ENCODE measurements at regions not wholly inside any gene's neighbourhood (a gene's known extent, or its start where the extent isn't known, plus 50 kb on each side); places are given as distances from the start of the nearest gene placed in this dataset.

DNA sequence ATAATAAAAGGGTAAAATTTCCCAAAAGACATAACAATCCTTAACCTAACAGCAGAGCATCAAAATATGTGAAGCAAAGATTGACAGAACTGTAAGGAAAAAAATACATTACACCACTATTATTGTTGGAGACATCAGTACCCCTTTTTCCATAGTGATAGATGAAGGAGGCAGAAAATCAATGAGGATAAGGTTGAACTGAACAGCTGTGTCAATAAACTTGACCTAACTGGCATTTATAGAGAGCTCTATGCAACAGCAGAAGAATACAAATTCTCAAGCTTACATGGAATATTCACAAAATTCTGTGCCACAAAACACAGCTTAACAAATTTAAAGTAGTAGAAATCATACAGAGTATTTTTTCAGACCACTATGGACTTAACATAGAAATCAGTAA is 195.0 kb upstream of the ELAC2 start:
- H3K4me1 ChIP-seq (ENCODE audit: control insufficient read depth in 1 of 2, insufficient read depth in 2 of 2, low read length in 2 of 2): no peaks in the 10 kb centered on the region
- DNase-seq (no peak), ATAC-seq (ENCODE audit: low FRiP score) (no peak)
- H3K27ac ChIP-seq (ENCODE audit: low read depth in 1 of 2, low read length in 2 of 2): no peak overlapping the region
- H3K9me3 ChIP-seq (ENCODE audit: control insufficient read depth, low read length): no peaks in the 10 kb centered on the region
- no peak overlapping the region for H3K4me3 ChIP-seq (ENCODE audit: low read length in 2 of 2)
- H3K27me3 ChIP-seq (ENCODE audit: control insufficient read depth in 1 of 2, insufficient read depth in 2 of 2, low read length in 1 of 2): no peaks in the 10 kb centered on the region
- intact Hi-C loops (cut with DNase I): no loop called here
- no peaks in the 10 kb centered on the region for H3K36me3 ChIP-seq (ENCODE audit: control insufficient read depth in 1 of 2, insufficient read depth in 2 of 2, low read length in 1 of 2)

DNA sequence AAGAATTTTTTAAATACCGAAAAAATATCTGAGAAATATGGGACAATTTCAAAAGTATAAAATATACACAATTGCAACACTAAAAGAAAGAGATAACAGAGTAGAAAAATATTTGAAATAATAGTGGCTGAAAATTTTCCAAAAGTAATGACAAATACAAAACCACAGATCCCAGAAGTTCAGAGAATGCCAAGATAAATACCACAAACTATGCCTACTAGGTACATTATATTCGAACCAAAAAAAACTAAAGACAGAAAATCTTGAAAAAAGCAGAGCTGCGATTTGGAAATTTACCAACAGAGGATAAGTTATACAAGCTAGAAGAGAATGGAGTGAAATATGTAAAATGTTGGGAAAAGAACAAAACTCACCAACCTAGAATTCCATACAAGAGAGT is 191.3 kb upstream of the ELAC2 start:
- Histone ChIP-seq H3K36me3 (ENCODE audit: control insufficient read depth in 1 of 2, insufficient read depth in 2 of 2, low read length in 1 of 2) (no peaks in the 10 kb centered on the region), H3K27ac (ENCODE audit: low read depth in 1 of 2, low read length in 2 of 2) (no peak overlapping the region), H3K9me3 (ENCODE audit: control insufficient read depth, low read length) (no peaks in the 10 kb centered on the region), H3K4me3 (ENCODE audit: low read length in 2 of 2) (no peak overlapping the region), H3K4me1 (ENCODE audit: control insufficient read depth in 1 of 2, insufficient read depth in 2 of 2, low read length in 2 of 2) (no peaks in the 10 kb centered on the region), H3K27me3 (ENCODE audit: control insufficient read depth in 1 of 2, insufficient read depth in 2 of 2, low read length in 1 of 2) (peaks cover 0 to 3% of the 10 kb centered on the region in 2 donors)
- ATAC-seq (ENCODE audit: low FRiP score) (no peak), DNase-seq (no peak)
- intact Hi-C loops (cut with DNase I): loop anchor here in 1 of 2 donors (10.0 kb wide), 1 partner anchor 64 kb away; no protein-coding TSS in a partner anchor
- WGBS, 2 donors: 38 to 43% methylated on average over 3 of the region's 3 CpGs

DNA sequence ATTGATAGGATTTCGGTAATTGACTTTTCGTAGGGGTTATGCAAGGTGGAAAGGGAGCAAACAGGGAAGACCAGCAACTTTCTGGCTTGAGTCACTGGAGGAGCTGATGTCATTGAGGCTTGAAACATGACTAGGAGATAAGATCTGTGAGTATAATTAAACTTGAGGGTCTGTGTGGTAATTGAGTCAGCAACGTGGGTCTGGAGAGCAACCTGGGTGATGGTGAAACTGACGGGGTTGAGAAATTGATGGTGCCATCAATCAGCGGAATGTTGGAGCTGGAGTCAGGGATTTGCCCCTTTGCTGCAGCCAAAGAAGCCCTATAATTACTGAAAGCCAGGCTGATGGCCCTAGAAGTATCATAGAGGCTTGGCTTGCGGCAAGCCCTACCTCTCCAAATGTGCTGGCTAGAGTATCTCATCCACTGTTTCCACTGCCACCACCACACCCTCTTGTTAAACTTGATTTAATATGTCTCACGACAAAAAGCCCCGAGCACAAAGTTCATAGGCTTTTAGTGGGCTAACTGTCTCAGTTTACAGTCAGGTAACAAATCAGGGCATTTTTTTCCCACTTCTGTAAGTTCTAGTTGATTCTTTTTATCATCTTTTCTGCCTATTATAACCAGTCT is 186.9 kb upstream of the ELAC2 start:
- intact Hi-C loops (cut with DNase I): loop anchor here in 1 of 2 donors (10.0 kb wide), 1 partner anchor 60 kb away; no protein-coding TSS in a partner anchor
- no peak for ATAC-seq (ENCODE audit: low FRiP score)
- H3K4me3 ChIP-seq (ENCODE audit: low read length in 2 of 2): no peak overlapping the region
- DNase-seq: no peak
- peaks cover 0 to 3% of the 10 kb centered on the region in 2 donors for H3K27me3 ChIP-seq (ENCODE audit: control insufficient read depth in 1 of 2, insufficient read depth in 2 of 2, low read length in 1 of 2)
- H3K9me3 ChIP-seq (ENCODE audit: control insufficient read depth, low read length): no peaks in the 10 kb centered on the region
- H3K36me3 ChIP-seq (ENCODE audit: control insufficient read depth in 1 of 2, insufficient read depth in 2 of 2, low read length in 1 of 2): no peaks in the 10 kb centered on the region
- H3K4me1 ChIP-seq (ENCODE audit: control insufficient read depth in 1 of 2, insufficient read depth in 2 of 2, low read length in 2 of 2): no peaks in the 10 kb centered on the region
- 59 to 65% methylated on average over 8 of the region's 8 CpGs for WGBS, 2 donors
- H3K27ac ChIP-seq (ENCODE audit: low read depth in 1 of 2, low read length in 2 of 2): no peak overlapping the region

DNA sequence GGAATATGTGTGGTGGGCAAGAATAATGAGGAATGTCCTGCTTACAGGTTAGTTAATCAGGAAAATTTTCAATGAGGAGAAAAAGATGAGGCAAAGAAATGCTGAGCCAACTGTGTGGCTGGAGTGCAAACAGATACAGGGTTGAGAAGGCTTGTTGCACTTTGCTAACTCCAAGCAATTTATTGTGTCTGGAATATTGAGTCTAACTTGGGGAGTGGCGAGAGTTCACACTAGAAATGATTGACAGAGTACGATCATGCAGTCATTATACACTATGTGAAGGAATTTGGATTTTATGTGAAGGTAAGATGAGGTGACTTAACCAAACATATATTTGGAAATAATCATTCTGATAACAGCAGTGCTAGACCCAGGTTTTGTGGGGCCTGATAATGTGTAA is 185.0 kb upstream of the ELAC2 start:
- intact Hi-C loops (cut with DNase I): loop anchor here in 1 of 2 donors (10.0 kb wide), 1 partner anchor 58 kb away; no protein-coding TSS in a partner anchor

DNA sequence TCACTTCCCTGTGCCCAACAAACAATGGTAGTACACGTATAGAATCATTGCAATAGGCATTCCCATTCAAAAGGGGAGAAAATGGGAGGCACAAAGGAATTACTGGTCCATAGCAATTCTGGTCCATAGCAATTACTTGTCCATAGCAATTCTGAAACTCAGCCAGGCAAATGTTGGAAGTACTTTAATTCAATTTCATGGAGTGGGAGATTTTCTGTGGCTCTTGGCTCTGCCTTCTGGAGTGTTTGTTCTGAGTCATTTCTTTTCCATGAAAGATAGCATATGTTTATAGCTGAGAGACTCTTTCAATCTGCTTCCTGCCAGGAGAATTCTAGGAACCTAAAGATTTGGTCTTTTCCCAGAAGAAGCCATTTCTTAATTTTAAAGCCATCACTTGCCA is 182.8 kb upstream of the ELAC2 start:
- Histone ChIP-seq H3K9me3 (ENCODE audit: control insufficient read depth, low read length) (no peaks in the 10 kb centered on the region), H3K4me1 (ENCODE audit: control insufficient read depth in 1 of 2, insufficient read depth in 2 of 2, low read length in 2 of 2) (no peaks in the 10 kb centered on the region), H3K36me3 (ENCODE audit: control insufficient read depth in 1 of 2, insufficient read depth in 2 of 2, low read length in 1 of 2) (no peaks in the 10 kb centered on the region), H3K27ac (ENCODE audit: low read depth in 1 of 2, low read length in 2 of 2) (no peak overlapping the region), H3K27me3 (ENCODE audit: control insufficient read depth in 1 of 2, insufficient read depth in 2 of 2, low read length in 1 of 2) (peaks cover 0 to 3% of the 10 kb centered on the region in 2 donors), H3K4me3 (ENCODE audit: low read length in 2 of 2) (no peak overlapping the region)
- WGBS, 2 donors: 54 to 66% methylated on average over 1 of the region's 1 CpG
- intact Hi-C loops (cut with DNase I): loop anchor here in 1 of 2 donors (10.0 kb wide), 1 partner anchor 56 kb away; no protein-coding TSS in a partner anchor
- no peak for DNase-seq
- ATAC-seq (ENCODE audit: low FRiP score): no peak

More for the DNA sequence above, 185.0 kb upstream of the ELAC2 start:
- DNase-seq: no peak
- H3K4me1 ChIP-seq (ENCODE audit: control insufficient read depth in 1 of 2, insufficient read depth in 2 of 2, low read length in 2 of 2): no peaks in the 10 kb centered on the region
- no peaks in the 10 kb centered on the region for H3K36me3 ChIP-seq (ENCODE audit: control insufficient read depth in 1 of 2, insufficient read depth in 2 of 2, low read length in 1 of 2)
- H3K4me3 ChIP-seq (ENCODE audit: low read length in 2 of 2): no peak overlapping the region
- peaks cover 0 to 3% of the 10 kb centered on the region in 2 donors for H3K27me3 ChIP-seq (ENCODE audit: control insufficient read depth in 1 of 2, insufficient read depth in 2 of 2, low read length in 1 of 2)
- H3K9me3 ChIP-seq (ENCODE audit: control insufficient read depth, low read length): no peaks in the 10 kb centered on the region
- ATAC-seq (ENCODE audit: low FRiP score): no peak
- WGBS, 2 donors: 82 to 85% methylated on average over 2 of the region's 2 CpGs
- no peak overlapping the region for H3K27ac ChIP-seq (ENCODE audit: low read depth in 1 of 2, low read length in 2 of 2)

DNA sequence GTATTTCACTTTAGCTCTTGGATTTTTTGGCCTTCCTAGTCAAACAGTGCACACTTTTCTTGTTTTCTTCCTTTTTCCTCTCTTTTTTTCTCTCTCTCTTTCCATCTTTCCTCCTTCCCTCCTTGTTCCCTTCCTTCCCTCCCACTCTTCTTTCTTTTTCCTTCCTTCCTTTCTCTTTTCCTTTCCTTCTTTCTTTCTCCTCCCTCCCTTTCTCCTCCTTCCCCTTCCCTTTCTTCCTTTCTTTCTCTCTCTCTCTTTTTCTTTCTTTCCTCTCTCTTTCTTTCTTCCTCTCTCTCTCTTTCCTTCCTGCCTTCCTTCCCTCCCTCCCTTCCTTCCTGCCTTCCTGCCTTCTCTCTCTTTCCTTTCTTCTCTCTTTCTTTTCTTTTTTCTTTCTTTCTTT is 181.6 kb upstream of the ELAC2 start:
- intact Hi-C loops (cut with DNase I): no loop called here
- ATAC-seq (ENCODE audit: low FRiP score) (no peak), DNase-seq (no peak)
- no peak overlapping the region for H3K4me3 ChIP-seq (ENCODE audit: low read length in 2 of 2)
- H3K9me3 ChIP-seq (ENCODE audit: control insufficient read depth, low read length): no peaks in the 10 kb centered on the region
- H3K27ac ChIP-seq (ENCODE audit: low read depth in 1 of 2, low read length in 2 of 2): no peak overlapping the region
- H3K27me3 ChIP-seq (ENCODE audit: control insufficient read depth in 1 of 2, insufficient read depth in 2 of 2, low read length in 1 of 2): no peaks in the 10 kb centered on the region
- H3K36me3 ChIP-seq (ENCODE audit: control insufficient read depth in 1 of 2, insufficient read depth in 2 of 2, low read length in 1 of 2): no peaks in the 10 kb centered on the region
- H3K4me1 ChIP-seq (ENCODE audit: control insufficient read depth in 1 of 2, insufficient read depth in 2 of 2, low read length in 2 of 2): no peaks in the 10 kb centered on the region

DNA sequence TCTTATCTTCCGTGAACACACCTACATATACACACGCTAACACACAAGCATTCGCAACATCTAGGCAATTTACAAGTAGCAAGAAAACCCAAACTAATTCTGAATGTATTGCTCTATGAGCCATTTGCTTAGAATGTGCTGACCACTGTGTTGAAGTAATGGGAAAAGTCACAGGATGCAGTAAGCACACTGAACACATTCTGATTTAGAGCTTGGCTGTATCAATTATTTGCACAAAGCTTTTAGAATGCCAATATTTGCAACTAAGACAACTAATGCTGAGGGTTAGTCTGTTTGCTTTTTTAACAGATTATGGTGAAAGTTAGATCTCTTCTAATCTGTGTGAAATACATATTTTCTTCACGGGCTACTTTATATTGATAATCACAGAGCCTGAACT is 179.8 kb upstream of the ELAC2 start:
- Histone ChIP-seq H3K27ac (ENCODE audit: low read depth in 1 of 2, low read length in 2 of 2) (no peak overlapping the region), H3K36me3 (ENCODE audit: control insufficient read depth in 1 of 2, insufficient read depth in 2 of 2, low read length in 1 of 2) (no peaks in the 10 kb centered on the region), H3K27me3 (ENCODE audit: control insufficient read depth in 1 of 2, insufficient read depth in 2 of 2, low read length in 1 of 2) (no peaks in the 10 kb centered on the region), H3K4me3 (ENCODE audit: low read length in 2 of 2) (no peak overlapping the region), H3K9me3 (ENCODE audit: control insufficient read depth, low read length) (no peaks in the 10 kb centered on the region), H3K4me1 (ENCODE audit: control insufficient read depth in 1 of 2, insufficient read depth in 2 of 2, low read length in 2 of 2) (no peaks in the 10 kb centered on the region)
- ATAC-seq (ENCODE audit: low FRiP score) (no peak), DNase-seq (no peak)
- intact Hi-C loops (cut with DNase I): no loop called here
- WGBS, 2 donors: 87 to 88% methylated on average over 4 of the region's 4 CpGs

DNA sequence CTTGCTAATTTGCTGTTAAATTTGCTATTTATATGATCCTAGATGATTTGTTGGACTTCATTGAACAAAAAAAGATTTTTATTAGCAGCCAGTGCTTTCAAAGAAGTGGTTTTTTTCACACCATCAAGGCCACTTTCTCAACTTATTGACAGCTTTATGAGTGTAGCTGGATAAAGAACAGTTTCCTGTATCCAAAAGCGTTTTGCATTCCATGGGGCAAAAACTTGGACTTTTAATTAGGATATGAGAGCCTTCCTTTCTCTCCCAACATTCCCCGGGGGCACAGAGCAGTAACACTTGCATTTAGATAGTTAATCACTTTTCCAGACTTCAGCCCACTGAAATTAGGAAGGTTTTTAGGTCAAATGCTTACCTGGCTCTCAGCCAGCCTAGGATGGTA is 177.1 kb upstream of the ELAC2 start:
- Histone ChIP-seq H3K27me3 (ENCODE audit: control insufficient read depth in 1 of 2, insufficient read depth in 2 of 2, low read length in 1 of 2) (no peaks in the 10 kb centered on the region), H3K27ac (ENCODE audit: low read depth in 1 of 2, low read length in 2 of 2) (no peak overlapping the region), H3K9me3 (ENCODE audit: control insufficient read depth, low read length) (no peaks in the 10 kb centered on the region), H3K4me1 (ENCODE audit: control insufficient read depth in 1 of 2, insufficient read depth in 2 of 2, low read length in 2 of 2) (no peaks in the 10 kb centered on the region), H3K4me3 (ENCODE audit: low read length in 2 of 2) (no peak overlapping the region), H3K36me3 (ENCODE audit: control insufficient read depth in 1 of 2, insufficient read depth in 2 of 2, low read length in 1 of 2) (no peaks in the 10 kb centered on the region)
- no peak for DNase-seq
- intact Hi-C loops (cut with DNase I): no loop called here
- ATAC-seq (ENCODE audit: low FRiP score): no peak
- WGBS, 2 donors: 3% methylated on average over 2 of the region's 2 CpGs

DNA sequence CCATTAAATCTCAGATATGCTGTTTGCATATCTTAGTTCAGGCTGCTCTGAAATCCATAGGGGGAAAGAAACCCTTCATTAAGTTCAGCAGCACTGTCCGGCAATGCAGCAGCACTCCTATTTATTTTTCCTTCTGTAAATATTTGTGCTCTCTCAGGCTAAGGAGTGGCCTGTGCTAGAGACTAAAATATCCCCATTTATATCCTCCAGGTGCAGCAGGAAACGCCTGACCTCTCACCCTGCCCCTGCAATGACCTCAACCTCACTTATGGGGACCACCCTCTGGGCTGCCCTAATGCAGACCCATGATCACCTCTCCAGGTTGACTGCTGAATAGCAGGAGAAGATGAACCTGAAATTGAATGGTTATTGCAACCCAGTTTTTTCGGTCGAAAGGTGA is 165.0 kb upstream of the ELAC2 start:
- Histone ChIP-seq H3K4me3 (ENCODE audit: low read length in 2 of 2) (no peak overlapping the region), H3K27me3 (ENCODE audit: control insufficient read depth in 1 of 2, insufficient read depth in 2 of 2, low read length in 1 of 2) (no peaks in the 10 kb centered on the region), H3K36me3 (ENCODE audit: control insufficient read depth in 1 of 2, insufficient read depth in 2 of 2, low read length in 1 of 2) (no peaks in the 10 kb centered on the region), H3K4me1 (ENCODE audit: control insufficient read depth in 1 of 2, insufficient read depth in 2 of 2, low read length in 2 of 2) (no peaks in the 10 kb centered on the region), H3K9me3 (ENCODE audit: control insufficient read depth, low read length) (no peaks in the 10 kb centered on the region), H3K27ac (ENCODE audit: low read depth in 1 of 2, low read length in 2 of 2) (no peak overlapping the region)
- intact Hi-C loops (cut with DNase I): no loop called here
- DNase-seq (no peak), ATAC-seq (ENCODE audit: low FRiP score) (no peak)
- 31 to 34% methylated on average over 4 of the region's 4 CpGs for WGBS, 2 donors

All from aorta (tissue), 5 donors.